ENCODE measurements at regions not wholly inside any gene's neighbourhood (a gene's known extent, or its start where the extent isn't known, plus 50 kb on each side); places are given as distances from the start of the nearest gene placed in this dataset.

DNA sequence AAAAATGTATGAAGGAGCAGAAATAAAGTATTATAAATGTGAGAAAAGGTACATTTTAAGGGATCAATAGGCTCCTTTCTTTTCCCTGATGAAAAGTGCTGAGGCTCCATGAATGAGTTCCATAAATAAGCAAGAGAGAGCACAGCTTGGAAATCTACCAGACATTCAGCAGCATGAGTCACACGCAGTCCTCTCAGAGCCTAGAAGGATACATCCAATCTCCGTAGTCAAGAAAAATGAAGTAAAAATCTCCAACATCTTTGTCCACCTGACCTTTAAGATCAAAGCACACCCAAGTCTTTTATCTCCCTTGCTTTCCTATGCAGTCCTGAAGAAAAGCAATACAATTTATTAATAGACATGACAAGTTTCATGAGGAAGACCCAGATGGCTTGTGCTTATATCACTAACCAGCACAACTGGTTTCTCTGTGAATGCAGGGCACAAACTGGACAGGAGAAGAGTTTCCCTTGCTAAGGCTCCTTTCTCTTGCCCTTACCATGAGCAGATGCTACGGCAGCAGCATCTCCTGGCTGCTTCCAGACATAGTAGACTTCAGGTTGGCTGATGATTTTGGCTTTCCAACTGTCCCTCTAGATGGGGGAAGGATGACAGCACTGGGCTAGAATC lies 730.8 kb downstream of the EFNB2 start:
- no peaks in the 10 kb centered on the region for H3K9me3 ChIP-seq (ENCODE audit: low read depth)
- no peaks in the 10 kb centered on the region for H3K27me3 ChIP-seq (replicated peaks; ENCODE audit: insufficient read depth)
- no peak overlapping the region for H2AFZ ChIP-seq
- 5 to 20% methylated on average over 3 of the region's 3 CpGs for WGBS, 2 experiments (ENCODE audit: low coverage in 1 of 2, low lambda C conversion rate in 2 of 2, missing lambda C conversion rate in 2 of 2)
- H3K36me3 ChIP-seq (ENCODE audit: low read depth), result no peaks in the 10 kb centered on the region
- no peaks in the 10 kb centered on the region for H3F3A ChIP-seq (ENCODE audit: insufficient read depth)
- in situ Hi-C loops (cut with MboI), result no loop called here
- no peak for TF ChIP-seq EZH2phosphoT487 (IDR thresholded peaks at IDR 0.05; ENCODE audit: insufficient read depth, low read depth)
- TF ChIP-seq EZH2 (IDR thresholded peaks at IDR 0.05; ENCODE audit: insufficient read depth, poor library complexity, severe bottlenecking), result no peak
- no peaks in the 10 kb centered on the region for H3K9me2 ChIP-seq (ENCODE audit: insufficient read depth)
- H3K4me1 ChIP-seq (ENCODE audit: insufficient read depth), result no peaks in the 10 kb centered on the region
- no peak overlapping the region for H3K4me2 ChIP-seq (ENCODE audit: unreplicated experiment)
- no peaks in the 10 kb centered on the region for H3K79me2 ChIP-seq (ENCODE audit: insufficient read depth)
- no peak overlapping the region for H3K4me3 ChIP-seq
- no peak overlapping the region for H3K27ac ChIP-seq
- H4K20me1 ChIP-seq (ENCODE audit: insufficient read depth), result no peaks in the 10 kb centered on the region
- H3K9ac ChIP-seq, result no peak overlapping the region
- DNase-seq, result peak; percentile 2

DNA sequence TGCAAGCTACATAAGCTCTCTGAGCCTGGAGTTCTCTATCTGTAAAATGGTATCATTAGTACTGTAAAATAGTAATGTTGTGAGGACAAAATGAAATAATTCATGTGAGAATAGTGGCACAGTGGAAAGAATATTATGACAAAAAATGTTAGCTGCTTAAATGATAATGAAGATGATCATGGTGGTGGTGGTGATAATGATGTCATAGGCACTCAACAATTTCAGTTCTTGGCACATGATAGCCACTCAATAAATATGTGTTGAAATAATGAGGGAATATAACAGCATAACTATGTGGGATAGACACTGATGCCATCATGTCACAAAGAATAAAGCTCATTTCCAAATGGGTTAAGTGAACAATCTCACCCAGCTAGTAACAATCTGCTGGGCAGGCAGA lies 736.3 kb downstream of the EFNB2 start:
- H3K27ac ChIP-seq, result no peak overlapping the region
- H3K4me3 ChIP-seq, result no peak overlapping the region
- H3K4me1 ChIP-seq (ENCODE audit: insufficient read depth), result no peaks in the 10 kb centered on the region
- no peak for DNase-seq
- H3K9ac ChIP-seq, result no peak overlapping the region
- no peaks in the 10 kb centered on the region for H3F3A ChIP-seq (ENCODE audit: insufficient read depth)
- H3K4me2 ChIP-seq (ENCODE audit: unreplicated experiment), result no peak overlapping the region
- TF ChIP-seq EZH2 (IDR thresholded peaks at IDR 0.05; ENCODE audit: insufficient read depth, poor library complexity, severe bottlenecking) (no peak), EZH2phosphoT487 (IDR thresholded peaks at IDR 0.05; ENCODE audit: insufficient read depth, low read depth) (no peak)
- H3K9me3 ChIP-seq (ENCODE audit: low read depth), result no peaks in the 10 kb centered on the region
- H3K36me3 ChIP-seq (ENCODE audit: low read depth), result no peaks in the 10 kb centered on the region
- in situ Hi-C loops (cut with MboI), result no loop called here
- no peaks in the 10 kb centered on the region for H4K20me1 ChIP-seq (ENCODE audit: insufficient read depth)
- H3K79me2 ChIP-seq (ENCODE audit: insufficient read depth), result no peaks in the 10 kb centered on the region
- H3K27me3 ChIP-seq (replicated peaks; ENCODE audit: insufficient read depth), result no peaks in the 10 kb centered on the region
- H3K9me2 ChIP-seq (ENCODE audit: insufficient read depth), result no peaks in the 10 kb centered on the region
- no peak overlapping the region for H2AFZ ChIP-seq

GRCh38 chr13:105798541-105798940 lies 736.9 kb downstream of the EFNB2 start:
- no peaks in the 10 kb centered on the region for H4K20me1 ChIP-seq (ENCODE audit: insufficient read depth)
- H2AFZ ChIP-seq, result no peak overlapping the region
- H3K9me2 ChIP-seq (ENCODE audit: insufficient read depth), result no peaks in the 10 kb centered on the region
- no peaks in the 10 kb centered on the region for H3F3A ChIP-seq (ENCODE audit: insufficient read depth)
- no peaks in the 10 kb centered on the region for H3K79me2 ChIP-seq (ENCODE audit: insufficient read depth)
- no peaks in the 10 kb centered on the region for H3K36me3 ChIP-seq (ENCODE audit: low read depth)
- no peak overlapping the region for H3K4me2 ChIP-seq (ENCODE audit: unreplicated experiment)
- TF ChIP-seq EZH2 (IDR thresholded peaks at IDR 0.05; ENCODE audit: insufficient read depth, poor library complexity, severe bottlenecking) (no peak), EZH2phosphoT487 (IDR thresholded peaks at IDR 0.05; ENCODE audit: insufficient read depth, low read depth) (no peak)
- no peaks in the 10 kb centered on the region for H3K4me1 ChIP-seq (ENCODE audit: insufficient read depth)
- no peak overlapping the region for H3K27ac ChIP-seq
- H3K9me3 ChIP-seq (ENCODE audit: low read depth), result no peaks in the 10 kb centered on the region
- H3K27me3 ChIP-seq (replicated peaks; ENCODE audit: insufficient read depth), result no peaks in the 10 kb centered on the region
- WGBS, 2 experiments (ENCODE audit: low coverage in 1 of 2, low lambda C conversion rate in 2 of 2, missing lambda C conversion rate in 2 of 2), result 4 to 8% methylated on average over 1 of the region's 1 CpG
- H3K9ac ChIP-seq, result no peak overlapping the region
- DNase-seq, result no peak
- in situ Hi-C loops (cut with MboI), result no loop called here
- no peak overlapping the region for H3K4me3 ChIP-seq

DNA sequence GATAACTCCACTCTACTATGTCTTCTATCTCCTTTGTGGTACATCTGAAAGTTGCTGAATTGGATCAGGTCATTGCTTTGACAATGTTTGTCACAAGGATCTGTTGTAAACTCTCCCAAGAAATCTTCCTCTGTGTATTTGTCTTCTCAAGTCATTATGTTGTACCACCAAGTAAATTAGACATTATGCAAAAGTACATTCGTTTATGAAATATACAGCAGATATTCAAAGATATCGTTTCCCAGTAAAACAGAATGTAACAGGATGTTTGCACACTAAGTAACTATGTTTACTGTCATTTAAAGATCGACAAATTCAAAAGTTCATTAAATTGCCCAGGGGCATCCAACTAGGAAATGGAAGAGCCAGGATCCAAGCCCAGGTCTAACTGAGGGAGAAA lies 739.4 kb downstream of the EFNB2 start:
- no peak overlapping the region for H3K4me3 ChIP-seq
- no peaks in the 10 kb centered on the region for H3K4me1 ChIP-seq (ENCODE audit: insufficient read depth)
- in situ Hi-C loops (cut with MboI), result no loop called here
- H3K27me3 ChIP-seq (replicated peaks; ENCODE audit: insufficient read depth), result no peaks in the 10 kb centered on the region
- WGBS, 2 experiments (ENCODE audit: low coverage in 1 of 2, low lambda C conversion rate in 2 of 2, missing lambda C conversion rate in 2 of 2), result 25 to 26% methylated on average over 3 of the region's 3 CpGs
- DNase-seq, result no peak
- H4K20me1 ChIP-seq (ENCODE audit: insufficient read depth), result no peaks in the 10 kb centered on the region
- H3K36me3 ChIP-seq (ENCODE audit: low read depth), result no peaks in the 10 kb centered on the region
- no peak overlapping the region for H3K4me2 ChIP-seq (ENCODE audit: unreplicated experiment)
- H3F3A ChIP-seq (ENCODE audit: insufficient read depth), result no peaks in the 10 kb centered on the region
- H2AFZ ChIP-seq, result no peak overlapping the region
- no peaks in the 10 kb centered on the region for H3K9me3 ChIP-seq (ENCODE audit: low read depth)
- no peaks in the 10 kb centered on the region for H3K79me2 ChIP-seq (ENCODE audit: insufficient read depth)
- TF ChIP-seq EZH2 (IDR thresholded peaks at IDR 0.05; ENCODE audit: insufficient read depth, poor library complexity, severe bottlenecking) (no peak), EZH2phosphoT487 (IDR thresholded peaks at IDR 0.05; ENCODE audit: insufficient read depth, low read depth) (no peak)
- H3K27ac ChIP-seq, result no peak overlapping the region
- H3K9ac ChIP-seq, result no peak overlapping the region
- no peaks in the 10 kb centered on the region for H3K9me2 ChIP-seq (ENCODE audit: insufficient read depth)

DNA sequence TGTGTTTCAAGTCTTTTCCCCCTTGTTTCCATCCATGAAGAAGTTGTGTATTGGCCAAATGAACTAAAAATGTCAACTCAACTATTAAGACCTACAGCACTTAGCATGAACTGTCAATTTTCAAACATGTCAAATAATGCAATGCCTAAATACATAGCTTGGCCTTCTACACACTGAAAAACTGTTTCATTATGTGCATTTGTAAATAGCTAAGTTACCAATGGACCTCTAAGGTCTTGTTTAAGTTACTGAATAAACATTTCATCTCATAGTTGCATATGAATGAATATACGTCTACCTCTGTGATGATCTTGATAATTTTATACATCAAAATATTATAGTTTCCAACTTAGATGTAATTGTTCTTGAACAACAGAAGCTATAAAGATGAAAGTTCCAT lies 744.5 kb downstream of the EFNB2 start:
- Histone ChIP-seq H3K9me3 (ENCODE audit: low read depth) (no peaks in the 10 kb centered on the region), H3K9me2 (ENCODE audit: insufficient read depth) (no peaks in the 10 kb centered on the region), H3K4me2 (ENCODE audit: unreplicated experiment) (no peak overlapping the region), H3K79me2 (ENCODE audit: insufficient read depth) (no peaks in the 10 kb centered on the region), H3K36me3 (ENCODE audit: low read depth) (no peaks in the 10 kb centered on the region), H3F3A (ENCODE audit: insufficient read depth) (no peaks in the 10 kb centered on the region), H3K4me3 (no peak overlapping the region), H2AFZ (no peak overlapping the region), H4K20me1 (ENCODE audit: insufficient read depth) (no peaks in the 10 kb centered on the region), H3K27me3 (replicated peaks; ENCODE audit: insufficient read depth) (no peaks in the 10 kb centered on the region), H3K27ac (no peak overlapping the region), H3K9ac (no peak overlapping the region), H3K4me1 (ENCODE audit: insufficient read depth) (no peaks in the 10 kb centered on the region)
- in situ Hi-C loops (cut with MboI), result no loop called here
- no peak for TF ChIP-seq EZH2phosphoT487 (IDR thresholded peaks at IDR 0.05; ENCODE audit: insufficient read depth, low read depth)
- TF ChIP-seq EZH2 (IDR thresholded peaks at IDR 0.05; ENCODE audit: insufficient read depth, poor library complexity, severe bottlenecking), result no peak
- 39 to 56% methylated on average over 1 of the region's 1 CpG for WGBS, 2 experiments (ENCODE audit: low coverage in 1 of 2, low lambda C conversion rate in 2 of 2, missing lambda C conversion rate in 2 of 2)
- no peak for DNase-seq
